ENCODE measurements at regions not wholly inside any gene's neighbourhood (a gene's known extent, or its start where the extent isn't known, plus 50 kb on each side); places are given as distances from the start of the nearest gene placed in this dataset.

GRCh38 chr11:95547186-95547585 lies 242.4 kb downstream of the FAM76B start:
- ATAC-seq = no peak
- no peak for TF ChIP-seq BACH2 (CRISPR knock-in tag; IDR thresholded peaks at IDR 0.05; ENCODE audit: borderline replicate concordance)
- TF ChIP-seq ZFP3 (CRISPR knock-in tag; IDR thresholded peaks at IDR 0.05) = no peak

GRCh38 chr11:95545116-95545875 lies 244.3 kb downstream of the FAM76B start:
- TF ChIP-seq ZNF70 (CRISPR knock-in tag; IDR thresholded peaks at IDR 0.05) (no peak), PATZ1 (CRISPR knock-in tag; IDR thresholded peaks at IDR 0.05; ENCODE audit: borderline replicate concordance) (no peak), CSDC2 (CRISPR knock-in tag; IDR thresholded peaks at IDR 0.05) (no peak), CSRNP3 (CRISPR knock-in tag; IDR thresholded peaks at IDR 0.05) (no peak), ZNF565 (CRISPR knock-in tag; conservative IDR thresholded peaks at IDR 0.05; ENCODE audit: low read depth) (no peak), BACH2 (CRISPR knock-in tag; IDR thresholded peaks at IDR 0.05; ENCODE audit: borderline replicate concordance) (no peak), GLIS3 (CRISPR knock-in tag; IDR thresholded peaks at IDR 0.05) (no peak), TSHZ2 (CRISPR knock-in tag; IDR thresholded peaks at IDR 0.05) (no peak), ZNF8 (CRISPR knock-in tag; IDR thresholded peaks at IDR 0.05) (no peak), ZC3H10 (CRISPR knock-in tag; IDR thresholded peaks at IDR 0.05) (no peak), ESRRG (CRISPR knock-in tag; IDR thresholded peaks at IDR 0.05) (no peak), ISL1 (CRISPR knock-in tag; IDR thresholded peaks at IDR 0.05) (no peak), ZFP30 (CRISPR knock-in tag; IDR thresholded peaks at IDR 0.05) (no peak), TCF4 (CRISPR knock-in tag; IDR thresholded peaks at IDR 0.05; ENCODE audit: borderline replicate concordance) (no peak), OSR1 (CRISPR knock-in tag; IDR thresholded peaks at IDR 0.05) (no peak)
- ATAC-seq = peak; percentile 58

DNA sequence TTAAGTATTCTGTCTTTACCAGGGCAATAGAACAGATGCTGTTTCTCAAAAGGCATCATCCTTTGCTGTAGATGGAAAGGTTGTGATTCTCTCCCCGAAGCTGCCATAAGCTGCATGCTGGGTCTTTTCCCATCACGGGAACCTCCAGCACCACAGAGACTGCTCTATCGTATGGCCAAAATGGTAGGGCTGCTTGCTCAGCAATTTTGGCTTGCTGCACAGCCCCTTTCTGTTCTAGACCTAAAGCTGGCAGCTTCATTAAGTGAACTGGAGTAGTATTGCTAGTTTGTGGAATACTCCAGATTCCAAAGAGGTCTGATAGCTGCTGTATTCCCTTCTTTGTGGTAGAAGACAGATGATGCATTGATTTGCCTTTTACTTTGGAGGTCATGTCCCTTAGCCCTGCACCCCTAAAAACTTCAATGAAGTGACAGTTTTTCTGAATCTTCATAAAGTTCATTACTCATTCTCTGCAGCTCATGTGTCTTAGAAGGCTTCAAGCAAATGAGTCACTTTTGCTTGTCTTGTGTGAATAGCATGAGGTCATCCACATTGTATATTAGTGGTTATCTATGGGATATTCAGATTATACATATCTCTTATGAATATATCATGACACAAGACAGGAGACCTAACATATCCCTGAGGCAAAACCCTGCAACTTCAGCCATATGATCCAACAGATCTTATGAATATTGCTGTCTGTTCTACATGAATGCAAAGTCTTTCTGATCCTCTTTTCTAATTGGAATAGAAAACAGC lies 245.3 kb downstream of the FAM76B start:
- TF ChIP-seq GLIS3 (CRISPR knock-in tag; IDR thresholded peaks at IDR 0.05) (no peak), SNAI2 (CRISPR knock-in tag; IDR thresholded peaks at IDR 0.05) (no peak), ZNF8 (CRISPR knock-in tag; IDR thresholded peaks at IDR 0.05) (no peak), PPARA (CRISPR knock-in tag; IDR thresholded peaks at IDR 0.05; ENCODE audit: borderline replicate concordance) (no peak), TSHZ2 (CRISPR knock-in tag; IDR thresholded peaks at IDR 0.05) (no peak), ZNF70 (CRISPR knock-in tag; IDR thresholded peaks at IDR 0.05) (no peak), ARNTL (CRISPR knock-in tag; IDR thresholded peaks at IDR 0.05; ENCODE audit: borderline replicate concordance, low read depth) (no peak), CSDC2 (CRISPR knock-in tag; IDR thresholded peaks at IDR 0.05) (no peak), ZFP3 (CRISPR knock-in tag; IDR thresholded peaks at IDR 0.05) (no peak), ISL1 (CRISPR knock-in tag; IDR thresholded peaks at IDR 0.05) (no peak), PATZ1 (CRISPR knock-in tag; IDR thresholded peaks at IDR 0.05; ENCODE audit: borderline replicate concordance) (no peak), ZNF565 (CRISPR knock-in tag; conservative IDR thresholded peaks at IDR 0.05; ENCODE audit: low read depth) (no peak), OSR1 (CRISPR knock-in tag; IDR thresholded peaks at IDR 0.05) (no peak)
- no peak for ATAC-seq

Data from SK-N-SH treated with all-trans-retinoic acid at 6 μM for 48 hours (cell line).